RWPE2 (cell line): ENCODE measurements at regions not wholly inside any gene's neighbourhood (a gene's known extent, or its start where the extent isn't known, plus 50 kb on each side); places are given as distances from the start of the nearest gene placed in this dataset.

Experiments used
- ATAC-seq: fragments of 200-7000 bp; cut with Tn5 transposase; 3 replicates; pipeline ENCODE4 v1.9.1; 2021; ENCODE audit warnings: low read depth
- DNase-seq: peaks from one replicate; pipeline ENCODE4 v3.0.0-alpha.2; 2020; ENCODE audit warnings: low spot score
- H3K27ac ChIP-seq: fragments of 450-650 bp; 2 replicates; pipeline ENCODE4 v1.5.1; 2017; ENCODE audit warnings: mild to moderate bottlenecking; ENCODE audit not compliant: poor library complexity, severe bottlenecking
- H3K27me3 ChIP-seq: fragments of 250-450 bp; sonication (Bioruptor Pico); 2 replicates; pipeline ENCODE4 v1.5.1; 2021; ENCODE audit warnings: mild to moderate bottlenecking, moderate library complexity; ENCODE audit not compliant: insufficient read depth, poor library complexity, severe bottlenecking
- H3K36me3 ChIP-seq: fragments of 250-450 bp; sonication (Bioruptor Pico); 2 replicates; pipeline ENCODE4 v1.5.1; 2020; ENCODE audit warnings: low read depth, mild to moderate bottlenecking, moderate library complexity
- H3K4me1 ChIP-seq: fragments of 250-450 bp; sonication (Bioruptor Pico); 2 replicates; pipeline ENCODE4 v1.5.1; 2021; ENCODE audit warnings: mild to moderate bottlenecking, moderate library complexity; ENCODE audit not compliant: insufficient read depth, poor library complexity, severe bottlenecking
- H3K4me3 ChIP-seq: fragments of 250-450 bp; sonication (Bioruptor Pico); 2 replicates; pipeline ENCODE4 v1.5.1; 2021; ENCODE audit warnings: mild to moderate bottlenecking, moderate library complexity; ENCODE audit not compliant: severe bottlenecking
- H3K9me3 ChIP-seq: fragments of 250-450 bp; sonication (Bioruptor Pico); 2 replicates; pipeline ENCODE4 v1.5.1; 2021; ENCODE audit warnings: mild to moderate bottlenecking, moderate library complexity; ENCODE audit not compliant: severe bottlenecking
- CTCF ChIP-seq: fragments of 450-650 bp; IDR thresholded peaks from one replicate; pipeline ENCODE4 v1.5.1; 2017; ENCODE audit warnings: mild to moderate bottlenecking, moderate library complexity; ENCODE audit not compliant: poor library complexity, severe bottlenecking

- DNase-seq (no peak), ATAC-seq (no peak)
- H3K36me3 ChIP-seq: no peaks in the 10 kb centered on the region
- no peak for TF ChIP-seq CTCF
- no peaks in the 10 kb centered on the region for H3K4me1 ChIP-seq
- no peaks in the 10 kb centered on the region for H3K9me3 ChIP-seq
- no peak overlapping the region for H3K4me3 ChIP-seq
- no peaks in the 10 kb centered on the region for H3K27me3 ChIP-seq
- H3K27ac ChIP-seq: no peak overlapping the region
These were observed 107.5 kb downstream of the EPDR1 start for GRCh38 chr7:38027884-38028455.

GRCh38 chr7:38034062-38034908 is 113.8 kb downstream of the EPDR1 start:
- H3K4me3 ChIP-seq: no peak overlapping the region
- no peaks in the 10 kb centered on the region for H3K4me1 ChIP-seq
- DNase-seq (no peak), ATAC-seq (no peak)
- H3K9me3 ChIP-seq: no peaks in the 10 kb centered on the region
- no peak for TF ChIP-seq CTCF
- no peaks in the 10 kb centered on the region for H3K36me3 ChIP-seq
- no peak overlapping the region for H3K27ac ChIP-seq
- no peaks in the 10 kb centered on the region for H3K27me3 ChIP-seq

GRCh38 chr7:38040831-38041230 is 120.4 kb downstream of the EPDR1 start:
- ATAC-seq (no peak), DNase-seq (no peak)
- no peaks in the 10 kb centered on the region for H3K4me1 ChIP-seq
- H3K27me3 ChIP-seq: no peaks in the 10 kb centered on the region
- no peak overlapping the region for H3K4me3 ChIP-seq
- no peaks in the 10 kb centered on the region for H3K36me3 ChIP-seq
- TF ChIP-seq CTCF: no peak
- no peaks in the 10 kb centered on the region for H3K9me3 ChIP-seq
- no peak overlapping the region for H3K27ac ChIP-seq

- Histone ChIP-seq H3K4me3 (no peak overlapping the region), H3K9me3 (no peaks in the 10 kb centered on the region), H3K27me3 (no peaks in the 10 kb centered on the region), H3K27ac (no peak overlapping the region), H3K36me3 (no peaks in the 10 kb centered on the region), H3K4me1 (no peaks in the 10 kb centered on the region)
- no peak for ATAC-seq
- TF ChIP-seq CTCF: no peak
- DNase-seq: no peak
These were observed 128.4 kb upstream of the STARD3NL start for GRCh38 chr7:38049679-38050078.

- H3K9me3 ChIP-seq: no peaks in the 10 kb centered on the region
- TF ChIP-seq CTCF: no peak
- H3K4me3 ChIP-seq: no peak overlapping the region
- H3K27me3 ChIP-seq: no peaks in the 10 kb centered on the region
- no peaks in the 10 kb centered on the region for H3K4me1 ChIP-seq
- no peaks in the 10 kb centered on the region for H3K36me3 ChIP-seq
- no peak overlapping the region for H3K27ac ChIP-seq
- no peak for DNase-seq
- no peak for ATAC-seq
These were observed 126.7 kb upstream of the STARD3NL start for GRCh38 chr7:38051311-38051710.
